HG03045 (cell line): ENCODE measurements at regions not wholly inside any gene's neighbourhood (a gene's known extent, or its start where the extent isn't known, plus 50 kb on each side); places are given as distances from the start of the nearest gene placed in this dataset.
A peak's percentile ranks its signal among the peaks of the same experiment; 100 is the strongest.

ENCODE experiments used
- ATAC-seq: cut with Tn5 transposase; IDR thresholded peaks from one replicate; pipeline ENCODE4 v1.9.1; 2021; ENCODE audit warnings: mild to moderate bottlenecking, moderate library complexity; ENCODE audit not compliant: unreplicated experiment

- no peak for ATAC-seq
Observed at GRCh38 chr16:85971902-85972638, 73.1 kb downstream of the IRF8 start.

- no peak for ATAC-seq
Observed at GRCh38 chr16:85974428-85975375, 75.7 kb downstream of the IRF8 start.

DNA sequence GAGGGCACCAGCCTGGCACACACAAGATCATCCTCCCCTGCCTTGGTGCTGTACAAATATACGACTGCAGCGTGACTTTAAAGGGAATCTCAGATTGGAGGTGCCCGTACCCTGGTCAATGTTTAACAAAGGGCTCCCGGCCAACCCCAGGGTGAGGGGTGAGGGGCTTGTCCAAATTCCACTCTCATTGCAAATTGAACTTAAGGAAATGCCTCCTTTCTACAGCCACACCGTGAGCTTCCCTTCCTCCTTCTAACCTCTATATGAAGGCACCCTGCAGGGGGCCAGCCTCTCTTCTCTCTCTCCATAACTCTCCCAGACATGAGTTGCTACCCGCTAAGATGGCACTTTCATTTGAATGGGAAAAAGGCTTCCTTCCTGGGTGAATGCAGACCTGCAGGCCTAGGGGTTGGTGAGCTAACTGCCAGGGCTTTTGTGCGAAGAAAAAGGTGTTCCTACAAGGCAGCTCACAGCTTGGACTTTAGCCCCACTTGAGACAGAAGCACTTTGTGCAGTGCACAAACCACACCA lies 76.6 kb downstream of the IRF8 start:
- no peak for ATAC-seq

DNA sequence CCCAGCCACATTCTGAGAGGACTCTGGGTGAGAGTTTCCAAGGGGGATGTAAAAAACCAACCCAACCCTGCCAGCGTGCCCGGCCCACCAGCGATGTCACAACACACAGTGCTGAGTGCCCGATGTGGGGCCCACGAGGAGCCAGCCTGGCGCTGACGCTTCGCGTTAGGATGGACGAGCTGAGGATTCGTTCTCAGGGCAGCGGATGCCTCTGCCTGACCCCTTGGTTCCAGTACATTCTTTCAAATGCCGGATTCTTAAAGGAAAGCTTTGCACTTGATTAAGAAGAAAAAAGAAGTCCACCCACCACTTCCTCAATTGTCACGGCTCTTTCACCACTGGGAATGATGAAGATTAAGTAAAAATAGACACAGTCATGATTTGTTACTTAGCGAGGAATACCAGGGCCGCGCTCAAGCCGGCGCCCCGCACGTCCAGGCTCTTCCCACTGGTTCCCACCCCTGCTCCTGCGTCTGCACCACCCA lies 79.4 kb downstream of the IRF8 start:
- no peak for ATAC-seq

- no peak for ATAC-seq
Observed at GRCh38 chr16:85978976-85979375, 80.0 kb downstream of the IRF8 start.

- ATAC-seq, result no peak
Observed at GRCh38 chr16:85979605-85980004, 80.6 kb downstream of the IRF8 start.

DNA sequence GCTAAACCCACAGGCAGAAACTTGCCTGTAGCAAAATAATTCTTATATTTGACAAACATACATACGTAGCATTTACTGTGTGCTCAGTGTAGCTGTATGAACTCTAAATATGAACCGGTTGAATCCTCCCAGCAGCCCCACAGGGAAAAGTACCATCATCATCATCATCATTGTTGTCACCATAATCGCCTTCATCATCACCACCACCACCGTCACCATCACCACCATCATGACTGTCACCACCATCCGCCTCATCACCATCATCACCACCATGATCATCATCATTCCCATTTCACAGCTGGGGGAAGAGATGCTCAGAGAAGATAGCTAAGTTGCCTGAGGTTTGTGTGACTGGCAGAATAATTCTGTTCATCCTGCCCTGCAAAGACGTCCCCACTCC lies 81.7 kb downstream of the IRF8 start:
- no peak for ATAC-seq

- ATAC-seq, result no peak
Observed at GRCh38 chr16:85981826-85982562, 83.0 kb downstream of the IRF8 start.

GRCh38 chr16:85982563-85982939 lies 83.6 kb downstream of the IRF8 start:
- no peak for ATAC-seq

GRCh38 chr16:85983064-85983463 lies 84.1 kb downstream of the IRF8 start:
- ATAC-seq, result no peak

DNA sequence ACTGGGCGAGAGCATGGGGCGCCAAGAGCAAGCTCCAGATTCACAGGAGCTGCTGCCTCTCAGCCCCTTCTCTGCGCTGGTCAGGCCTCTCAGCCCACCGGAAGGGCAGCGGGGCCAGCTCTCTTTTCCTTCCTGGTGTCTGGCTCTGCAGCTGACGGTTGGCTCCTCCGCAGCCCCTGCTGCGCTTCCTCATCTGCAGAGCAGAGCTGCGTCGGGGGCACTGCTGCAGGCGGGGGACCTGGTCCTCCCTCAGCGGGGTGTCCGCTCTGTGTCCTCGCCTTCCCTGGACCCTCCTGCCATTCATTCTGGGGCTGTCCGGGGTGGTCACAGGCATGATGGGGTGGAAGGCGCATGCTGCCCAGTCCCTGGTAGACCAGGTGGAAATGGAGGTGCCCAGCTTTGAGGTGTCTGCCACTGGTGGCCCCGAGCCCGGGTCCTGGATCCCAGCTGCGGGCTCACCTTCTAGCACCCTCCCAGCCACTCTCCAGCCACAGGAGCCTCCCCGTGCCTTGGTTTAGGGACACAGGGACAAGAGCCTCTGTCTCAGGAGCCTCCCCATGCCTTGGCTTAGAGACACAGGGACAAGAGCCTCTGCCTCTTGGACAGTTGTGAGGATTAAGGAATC lies 84.8 kb downstream of the IRF8 start:
- ATAC-seq, result no peak

GRCh38 chr16:85984231-85984880 lies 85.4 kb downstream of the IRF8 start:
- no peak for ATAC-seq

GRCh38 chr16:85984947-85985451 lies 86.0 kb downstream of the IRF8 start:
- no peak for ATAC-seq

DNA sequence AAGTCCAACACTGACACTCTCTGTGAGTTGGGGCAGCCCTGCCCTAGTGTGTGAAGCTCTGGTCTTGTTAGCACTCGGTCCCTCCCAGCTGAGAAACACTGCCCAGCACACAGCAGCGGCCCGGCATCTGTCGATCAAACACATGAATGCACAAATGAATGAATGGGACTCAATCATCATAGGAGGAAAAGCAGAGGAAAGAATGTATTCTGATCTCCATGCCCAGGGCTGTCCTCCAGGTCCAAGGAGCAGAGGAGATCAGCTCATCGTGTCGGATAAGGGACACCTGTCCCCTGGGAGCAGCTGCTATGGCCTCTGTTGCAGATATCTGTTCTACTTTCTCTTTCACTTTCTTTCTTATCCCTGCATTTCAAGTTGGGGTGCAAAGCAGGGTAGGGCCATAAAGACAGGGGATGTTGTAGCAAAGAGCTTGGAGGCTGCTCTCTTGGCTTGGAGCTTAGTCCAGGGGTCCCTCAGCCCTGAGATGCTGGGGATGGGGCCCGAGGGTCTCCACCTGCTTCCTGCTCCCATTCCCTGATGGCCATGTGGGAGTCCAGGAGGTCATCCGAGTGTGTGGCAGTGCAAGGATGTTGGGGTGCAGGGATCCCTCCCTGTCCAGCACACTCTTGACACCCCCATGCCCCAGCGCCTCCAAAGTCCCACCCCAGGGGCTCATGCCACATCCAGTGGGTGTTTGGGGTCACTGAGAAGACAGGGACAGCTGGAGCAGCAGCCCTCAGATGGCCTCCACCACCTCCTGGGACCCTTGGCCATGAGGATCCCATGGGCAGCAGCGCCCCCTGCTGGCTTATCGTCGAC lies 88.2 kb downstream of the IRF8 start:
- ATAC-seq, result no peak

DNA sequence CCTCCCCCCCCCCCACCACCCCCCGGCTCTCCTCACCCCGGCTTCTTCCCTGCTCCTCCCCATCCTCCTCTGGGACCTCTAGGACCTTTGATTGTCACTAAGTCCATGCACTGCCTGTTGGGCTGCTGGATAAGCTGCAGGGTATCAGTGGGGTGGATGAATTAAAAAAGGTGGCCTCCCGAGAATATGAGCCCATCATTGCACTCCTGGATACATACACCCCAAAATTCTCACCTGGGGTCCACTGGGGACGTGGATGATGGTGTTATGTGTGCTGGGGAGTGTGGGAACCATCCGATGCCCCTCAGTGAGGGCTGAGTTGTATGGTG lies 88.8 kb downstream of the IRF8 start:
- no peak for ATAC-seq

- ATAC-seq, result no peak
Observed at GRCh38 chr16:85988306-85988705, 89.3 kb downstream of the IRF8 start.

GRCh38 chr16:85988723-85989313 lies 89.9 kb downstream of the IRF8 start:
- peak; percentile 41 for ATAC-seq

- ATAC-seq, result no peak
Observed at GRCh38 chr16:85989376-85989775, 90.4 kb downstream of the IRF8 start.
